Panc1 (cell line): ENCODE measurements at regions not wholly inside any gene's neighbourhood (a gene's known extent, or its start where the extent isn't known, plus 50 kb on each side); places are given as distances from the start of the nearest gene placed in this dataset.

Experiments
- ATAC-seq: fragments of 200-7000 bp; cut with Tn5 transposase; 2 replicates; pipeline ENCODE4 v1.9.1; 2020; ENCODE audit warnings: mild to moderate bottlenecking, moderate library complexity
- BruUV-seq: library from RNA; stranded (reverse); fragments of 400-500 nt; replicated peaks from 2 replicates; lab custom pipeline; 2021; lab: Mats Ljungman, UMichigan
- CTCF ChIA-PET: fragments of 300-600 bp; sonication (Branson Sonifier 250); formaldehyde crosslinking; loops from one replicate; lab custom pipeline; 2022; ENCODE audit warnings: antibody characterized with exemption; lab: Charles Lee
- POLR2A ChIA-PET: fragments of 300-600 bp; sonication (Branson Sonifier 250); formaldehyde crosslinking; loops from one replicate; lab custom pipeline; 2022; ENCODE audit warnings: antibody characterized with exemption; lab: Charles Lee
- DNase-seq: peaks from one replicate; pipeline ENCODE4 v3.0.0-alpha.2; 2010; ENCODE audit warnings: low read depth, low spot score
- H3K27ac ChIP-seq: 2 replicates; pipeline ENCODE4 v1.5.1; 2011; ENCODE audit warnings: mild to moderate bottlenecking, low read length, inconsistent platforms
- H3K27me3 ChIP-seq: fragments of 200-500 bp; sonication (Bioruptor generic); 2 replicates; pipeline ENCODE4 v1.6.0; 2014; ENCODE audit warnings: low read length, inconsistent platforms; ENCODE audit not compliant: control insufficient read depth, insufficient read depth
- H3K36me3 ChIP-seq: fragments of 200-500 bp; sonication (Bioruptor generic); 2 replicates; pipeline ENCODE4 v1.5.1; 2014; ENCODE audit warnings: inconsistent platforms, mild to moderate bottlenecking, low read length, moderate library complexity; ENCODE audit not compliant: control insufficient read depth, insufficient read depth
- H3K4me1 ChIP-seq: 2 replicates; pipeline ENCODE4 v1.5.1; 2011; ENCODE audit warnings: inconsistent platforms, mild to moderate bottlenecking, low read length, moderate library complexity; ENCODE audit not compliant: control insufficient read depth, insufficient read depth
- H3K4me3 ChIP-seq, 2 experiments: 2 replicates each; pipeline ENCODE4 v1.5.1; 2011 to 2012; ENCODE audit warnings: low read depth in 2 of 2, low read length in 2 of 2, mild to moderate bottlenecking in 2 of 2, inconsistent platforms in 1 of 2, moderate library complexity in 1 of 2
- H3K9me3 ChIP-seq: fragments of 200-500 bp; sonication (Bioruptor generic); 2 replicates; pipeline ENCODE4 v1.5.1; 2014; ENCODE audit warnings: low read depth, mild to moderate bottlenecking, inconsistent platforms, low read length, moderate library complexity; ENCODE audit not compliant: control insufficient read depth, insufficient read depth
- CTCF ChIP-seq: fragments of 450-650 bp; IDR thresholded peaks from 2 replicates; pipeline ENCODE4 v1.5.1; 2017; ENCODE audit warnings: mild to moderate bottlenecking
- POLR2AphosphoS5 ChIP-seq: IDR thresholded peaks from 2 replicates; pipeline ENCODE4 v1.6.1; 2012; ENCODE audit warnings: mild to moderate bottlenecking, low read depth, low read length, moderate library complexity
- SIN3A ChIP-seq: IDR thresholded peaks from 2 replicates; pipeline ENCODE4 v1.6.1; 2012; ENCODE audit warnings: low read depth, mild to moderate bottlenecking, low read length, moderate library complexity, borderline replicate concordance; ENCODE audit not compliant: insufficient read depth
- TCF7L2 ChIP-seq: IDR thresholded peaks from 2 replicates; pipeline ENCODE4 v1.6.1; 2011; ENCODE audit warnings: mild to moderate bottlenecking, low read depth, low read length, inconsistent platforms
- in situ Hi-C: cut with HindIII; loops from 2 replicates; pipeline ENCODE4 v1.10.0; 2016; ENCODE audit warnings: low sequenced_read_pairs, low pct_unique_long_range_greater_than_20kb
- intact Hi-C: fragments of 100-400 bp; cut with micrococcal nuclease; formaldehyde crosslinking; loops from one replicate; pipeline ENCODE4 v1.10.0; 2022; ENCODE audit not compliant: unreplicated experiment
- TF ChIP-seq, protein P1 (sequence below), 2 experiments: IDR thresholded peaks; 2 replicates each; pipeline ENCODE4 v1.6.1; 2011 to 2012; ENCODE audit warnings: low read depth in 2 of 2, control low read depth in 1 of 2, low read length in 1 of 2, mild to moderate bottlenecking in 1 of 2, moderate library complexity in 1 of 2; ENCODE audit not compliant: insufficient read depth in 1 of 2

DNA sequence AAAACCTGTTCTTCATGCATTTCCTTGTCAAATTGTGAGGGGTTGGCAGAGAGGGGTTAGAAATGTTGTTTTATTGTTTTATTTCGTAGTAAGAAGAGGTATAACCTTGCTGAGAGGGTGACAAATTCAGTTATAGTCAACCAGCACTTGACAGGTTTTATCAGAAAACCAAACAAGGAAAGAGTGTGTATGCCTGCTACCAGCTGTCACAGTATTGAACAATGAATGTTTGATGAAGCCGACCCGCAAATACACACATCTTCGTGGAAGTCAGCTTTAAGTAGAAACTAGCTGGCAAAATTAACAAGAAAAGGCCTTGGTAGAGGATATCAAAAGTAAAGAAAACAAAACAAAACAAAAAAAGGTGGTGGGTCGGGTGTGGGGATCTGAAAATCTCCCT is 214.6 kb upstream of the TLE4 start:
- BruUV-seq, result no TSS peak
- in situ Hi-C loops, result no loop called here
- no peak for ATAC-seq
- ChIA-PET POLR2A (no interaction called here), CTCF (no interaction called here)
- Histone ChIP-seq H3K36me3 (no peaks in the 10 kb centered on the region), H3K4me3 (no peak overlapping the region), H3K4me1 (no peaks in the 10 kb centered on the region), H3K27me3 (no peaks in the 10 kb centered on the region), H3K9me3 (no peaks in the 10 kb centered on the region), H3K27ac (no peak overlapping the region)
- intact Hi-C loops, result no loop called here
- TF ChIP-seq, protein P1, sequence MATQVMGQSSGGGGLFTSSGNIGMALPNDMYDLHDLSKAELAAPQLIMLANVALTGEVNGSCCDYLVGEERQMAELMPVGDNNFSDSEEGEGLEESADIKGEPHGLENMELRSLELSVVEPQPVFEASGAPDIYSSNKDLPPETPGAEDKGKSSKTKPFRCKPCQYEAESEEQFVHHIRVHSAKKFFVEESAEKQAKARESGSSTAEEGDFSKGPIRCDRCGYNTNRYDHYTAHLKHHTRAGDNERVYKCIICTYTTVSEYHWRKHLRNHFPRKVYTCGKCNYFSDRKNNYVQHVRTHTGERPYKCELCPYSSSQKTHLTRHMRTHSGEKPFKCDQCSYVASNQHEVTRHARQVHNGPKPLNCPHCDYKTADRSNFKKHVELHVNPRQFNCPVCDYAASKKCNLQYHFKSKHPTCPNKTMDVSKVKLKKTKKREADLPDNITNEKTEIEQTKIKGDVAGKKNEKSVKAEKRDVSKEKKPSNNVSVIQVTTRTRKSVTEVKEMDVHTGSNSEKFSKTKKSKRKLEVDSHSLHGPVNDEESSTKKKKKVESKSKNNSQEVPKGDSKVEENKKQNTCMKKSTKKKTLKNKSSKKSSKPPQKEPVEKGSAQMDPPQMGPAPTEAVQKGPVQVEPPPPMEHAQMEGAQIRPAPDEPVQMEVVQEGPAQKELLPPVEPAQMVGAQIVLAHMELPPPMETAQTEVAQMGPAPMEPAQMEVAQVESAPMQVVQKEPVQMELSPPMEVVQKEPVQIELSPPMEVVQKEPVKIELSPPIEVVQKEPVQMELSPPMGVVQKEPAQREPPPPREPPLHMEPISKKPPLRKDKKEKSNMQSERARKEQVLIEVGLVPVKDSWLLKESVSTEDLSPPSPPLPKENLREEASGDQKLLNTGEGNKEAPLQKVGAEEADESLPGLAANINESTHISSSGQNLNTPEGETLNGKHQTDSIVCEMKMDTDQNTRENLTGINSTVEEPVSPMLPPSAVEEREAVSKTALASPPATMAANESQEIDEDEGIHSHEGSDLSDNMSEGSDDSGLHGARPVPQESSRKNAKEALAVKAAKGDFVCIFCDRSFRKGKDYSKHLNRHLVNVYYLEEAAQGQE (IDR thresholded peaks at IDR 0.05; ENCODE audit: insufficient read depth in 1 of 2, low read depth in 2 of 2, low read length in 1 of 2), result no peak
- TF ChIP-seq SIN3A (no peak), CTCF (no peak), TCF7L2 (no peak), POLR2AphosphoS5 (no peak)
- no peak for DNase-seq

GRCh38 chr9:79357616-79358015 is 214.1 kb upstream of the TLE4 start:
- ATAC-seq, result no peak
- H3K27ac ChIP-seq, result no peak overlapping the region
- in situ Hi-C loops, result no loop called here
- intact Hi-C loops, result no loop called here
- CTCF ChIA-PET, result no interaction called here
- H3K4me3 ChIP-seq, result no peak overlapping the region
- no peaks in the 10 kb centered on the region for H3K27me3 ChIP-seq
- H3K36me3 ChIP-seq, result no peaks in the 10 kb centered on the region
- H3K9me3 ChIP-seq, result no peaks in the 10 kb centered on the region
- no TSS peak for BruUV-seq
- TF ChIP-seq TCF7L2 (no peak), SIN3A (no peak), CTCF (no peak)
- TF ChIP-seq, protein P1 (IDR thresholded peaks at IDR 0.05; ENCODE audit: insufficient read depth in 1 of 2, low read depth in 2 of 2, low read length in 1 of 2), result no peak
- no peak for DNase-seq
- no peaks in the 10 kb centered on the region for H3K4me1 ChIP-seq
- POLR2A ChIA-PET, result no interaction called here
